CD4-positive, alpha-beta T cell (primary cell): ENCODE measurements at regions not wholly inside any gene's neighbourhood (a gene's known extent, or its start where the extent isn't known, plus 50 kb on each side); places are given as distances from the start of the nearest gene placed in this dataset.

Experiments used
- ATAC-seq: fragments of 200-7000 bp; cut with Tn5 transposase; one replicate; pipeline ENCODE4 v1.10.0; 2022; ENCODE audit warnings: mild to moderate bottlenecking; ENCODE audit not compliant: poor library complexity
- CTCF ChIA-PET: fragments of 350-600 bp; sonication (Branson Sonifier 250); formaldehyde crosslinking; loops from one replicate; lab custom pipeline; 2021; ENCODE audit warnings: antibody characterized with exemption, inconsistent platforms; lab: Charles Lee
- POLR2A ChIA-PET: fragments of 350-600 bp; sonication (Branson Sonifier 250); formaldehyde crosslinking; loops from one replicate; lab custom pipeline; 2021; ENCODE audit warnings: antibody characterized with exemption, inconsistent platforms; lab: Charles Lee
- DNase-seq, 14 experiments: peaks; one replicate each; pipeline ENCODE4 v3.0.0-alpha.2; 2013 to 2020; ENCODE audit warnings: mixed read lengths in 2 of 14
- H3K27ac ChIP-seq, 2 donors: one replicate each; pipeline versions ENCODE4 v1.5.1 to v1.7.0; 2013; ENCODE audit warnings: low read length in 2 of 2, low read depth in 1 of 2, mild to moderate bottlenecking in 1 of 2
- H3K27me3 ChIP-seq, 2 experiments: 1 replicate in 1 of 2; 2 replicates in 1 of 2; pipeline versions ENCODE4 v1.6.1 to v1.7.0; 2013; ENCODE audit warnings: low read length in 2 of 2, control low read depth in 1 of 2, mild to moderate bottlenecking in 1 of 2, moderate library complexity in 1 of 2; ENCODE audit not compliant: insufficient read depth in 2 of 2, control insufficient read depth in 1 of 2
- H3K36me3 ChIP-seq: one replicate; pipeline ENCODE4 v1.6.1; 2013; ENCODE audit warnings: low read length, control low read depth; ENCODE audit not compliant: insufficient read depth
- H3K4me1 ChIP-seq: one replicate; pipeline ENCODE4 v1.6.1; 2013; ENCODE audit warnings: low read length, control low read depth; ENCODE audit not compliant: insufficient read depth
- H3K4me3 ChIP-seq: one replicate; pipeline ENCODE4 v1.5.1; 2013; ENCODE audit warnings: mild to moderate bottlenecking, low read length, moderate library complexity
- H3K9me3 ChIP-seq, 2 experiments: 1 replicate in 1 of 2; 2 replicates in 1 of 2; pipeline versions ENCODE4 v1.6.1 to v1.7.0; 2013; ENCODE audit warnings: low read length in 2 of 2, mild to moderate bottlenecking in 2 of 2, control low read depth in 1 of 2, moderate library complexity in 1 of 2; ENCODE audit not compliant: control insufficient read depth in 1 of 2, insufficient read depth in 1 of 2
- H3K27ac Mint-ChIP-seq: one replicate; pipeline ENCODE4 v1.8.0; 2020; ENCODE audit warnings: mixed read lengths
- H3K27me3 Mint-ChIP-seq: one replicate; pipeline ENCODE4 v1.8.0; 2021; ENCODE audit warnings: mixed read lengths
- H3K36me3 Mint-ChIP-seq: one replicate; pipeline ENCODE4 v1.8.0; 2021; ENCODE audit warnings: low read depth, mixed read lengths
- H3K4me1 Mint-ChIP-seq: one replicate; pipeline ENCODE4 v1.8.0; 2021; ENCODE audit warnings: low read depth, mixed read lengths
- H3K4me3 Mint-ChIP-seq: one replicate; pipeline ENCODE4 v1.8.0; 2020; ENCODE audit warnings: mild to moderate bottlenecking, mixed read lengths
- H3K9me3 Mint-ChIP-seq: one replicate; pipeline ENCODE4 v1.8.0; 2020; ENCODE audit warnings: mixed read lengths
- CTCF ChIP-seq: fragments of 200-600 bp; IDR thresholded peaks from one replicate; pipeline ENCODE4 v1.8.0; 2022; ENCODE audit warnings: antibody characterized with exemption, mild to moderate bottlenecking
- intact Hi-C, 2 experiments: fragments of 100-400 bp; cut with DNase I in 1 of 2; cut with micrococcal nuclease in 1 of 2; formaldehyde crosslinking; loops; one replicate each; pipeline versions ENCODE4 v1.15.1 to v1.9.0; 2023 to 2025; cut with DNase I, micrococcal nuclease

- POLR2A ChIA-PET, result no interaction called here
- CTCF ChIA-PET, result no interaction called here
Observed at GRCh38 chr10:29823553-29824080, 188.8 kb upstream of the SVIL start.

GRCh38 chr10:29820890-29821461 is 186.2 kb upstream of the SVIL start:
- H3K4me1 Mint-ChIP-seq, result no peaks in the 10 kb centered on the region
- CTCF ChIA-PET, result no interaction called here
- H3K27me3 Mint-ChIP-seq, result peaks cover 12% of the 10 kb centered on the region
- no peaks in the 10 kb centered on the region for H3K36me3 Mint-ChIP-seq
- no peak for TF ChIP-seq CTCF
- POLR2A ChIA-PET, result no interaction called here
- H3K27ac Mint-ChIP-seq, result no peak overlapping the region
- Histone ChIP-seq H3K27me3 (no peaks in the 10 kb centered on the region), H3K27ac (no peak overlapping the region), H3K4me3 (no peak overlapping the region), H3K9me3 (no peaks in the 10 kb centered on the region), H3K36me3 (no peaks in the 10 kb centered on the region), H3K4me1 (no peaks in the 10 kb centered on the region)
- H3K9me3 Mint-ChIP-seq, result no peaks in the 10 kb centered on the region
- DNase-seq (no peak), ATAC-seq (no peak)
- intact Hi-C loops, result no loop called here
- no peak overlapping the region for H3K4me3 Mint-ChIP-seq

More at GRCh38 chr10:29823553-29824080, 188.8 kb upstream of the SVIL start:
- ATAC-seq (no peak), DNase-seq (no peak)
- Mint-ChIP-seq H3K4me1 (no peaks in the 10 kb centered on the region), H3K4me3 (no peak overlapping the region), H3K9me3 (no peaks in the 10 kb centered on the region), H3K27ac (no peak overlapping the region), H3K36me3 (no peaks in the 10 kb centered on the region), H3K27me3 (peaks cover 8% of the 10 kb centered on the region)
- intact Hi-C loops, result no loop called here
- Histone ChIP-seq H3K27ac (no peak overlapping the region), H3K36me3 (no peaks in the 10 kb centered on the region), H3K4me3 (no peak overlapping the region), H3K27me3 (no peaks in the 10 kb centered on the region), H3K9me3 (no peaks in the 10 kb centered on the region), H3K4me1 (no peaks in the 10 kb centered on the region)
- TF ChIP-seq CTCF, result no peak

- no peak for TF ChIP-seq CTCF
- H3K4me3 ChIP-seq, result no peak overlapping the region
- no peaks in the 10 kb centered on the region for H3K27me3 ChIP-seq
- peaks cover 5% of the 10 kb centered on the region for H3K4me1 Mint-ChIP-seq
- CTCF ChIA-PET, result no interaction called here
- H3K36me3 ChIP-seq, result no peaks in the 10 kb centered on the region
- no peak overlapping the region for H3K27ac Mint-ChIP-seq
- intact Hi-C loops, result no loop called here
- no peak overlapping the region for H3K27ac ChIP-seq
- H3K9me3 Mint-ChIP-seq, result no peaks in the 10 kb centered on the region
- no peak overlapping the region for H3K4me3 Mint-ChIP-seq
- DNase-seq (no peak), ATAC-seq (no peak)
- H3K4me1 ChIP-seq, result peaks cover 5% of the 10 kb centered on the region
- no peaks in the 10 kb centered on the region for H3K9me3 ChIP-seq
- peaks cover 9% of the 10 kb centered on the region for H3K27me3 Mint-ChIP-seq
- POLR2A ChIA-PET, result no interaction called here
- no peaks in the 10 kb centered on the region for H3K36me3 Mint-ChIP-seq
Observed at GRCh38 chr10:29816801-29817558, 182.2 kb upstream of the SVIL start.
